ENCODE measurements at regions not wholly inside any gene's neighbourhood (a gene's known extent, or its start where the extent isn't known, plus 50 kb on each side); places are given as distances from the start of the nearest gene placed in this dataset.
"Not testable (repeated sequence)": the region's sequence is repeated elsewhere in the genome, so short reads cannot be mapped to it uniquely, and the experiment has no call there.

GRCh38 chr5:82639393-82640144 is 361.4 kb upstream of the RPS23 start:
- no peak for DNase-seq

- DNase-seq: no peak
Observed at GRCh38 chr5:82636591-82636990, 358.4 kb upstream of the RPS23 start.

GRCh38 chr5:82635561-82636288 is 357.6 kb upstream of the RPS23 start:
- DNase-seq: no peak

- DNase-seq: no peak
Observed at GRCh38 chr5:82628364-82628910, 350.3 kb upstream of the RPS23 start.

- DNase-seq: not testable (repeated sequence)
Observed at GRCh38 chr5:82626905-82627591, 348.9 kb upstream of the RPS23 start.

GRCh38 chr5:82626012-82626411 is 347.9 kb upstream of the RPS23 start:
- DNase-seq: not testable (repeated sequence)

GRCh38 chr5:82624062-82624461 is 345.9 kb upstream of the RPS23 start:
- DNase-seq: no peak

GRCh38 chr5:82622711-82623514 is 344.8 kb upstream of the RPS23 start:
- DNase-seq: no peak

- DNase-seq: no peak
Observed at GRCh38 chr5:82622205-82622604, 344.1 kb upstream of the RPS23 start.

- no peak for DNase-seq
Observed at GRCh38 chr5:82620957-82621600, 342.9 kb upstream of the RPS23 start.

GRCh38 chr5:82619097-82619496 is 340.9 kb upstream of the RPS23 start:
- no peak for DNase-seq

GRCh38 chr5:82614706-82615105 is 336.6 kb upstream of the RPS23 start:
- no peak for DNase-seq

- no peak for DNase-seq
Observed at GRCh38 chr5:82613891-82614290, 335.7 kb upstream of the RPS23 start.

- DNase-seq: no peak
Observed at GRCh38 chr5:82610686-82611085, 332.5 kb upstream of the RPS23 start.

- DNase-seq: no peak
Observed at GRCh38 chr5:82605441-82605973, 327.4 kb upstream of the RPS23 start.

GRCh38 chr5:82603033-82603987 is 325.2 kb upstream of the RPS23 start:
- no peak for DNase-seq

GRCh38 chr5:82601861-82602260 is 323.7 kb upstream of the RPS23 start:
- DNase-seq: no peak

- no peak for DNase-seq
Observed at GRCh38 chr5:82601077-82601476, 322.9 kb upstream of the RPS23 start.

- no peak for DNase-seq
Observed at GRCh38 chr5:82599692-82600091, 321.5 kb upstream of the RPS23 start.

GRCh38 chr5:82599030-82599429 is 320.9 kb upstream of the RPS23 start:
- no peak for DNase-seq

GRCh38 chr5:82597437-82597836 is 319.3 kb upstream of the RPS23 start:
- no peak for DNase-seq

Data from activated CD4-positive, CD25-positive, alpha-beta regulatory T cell (primary cell).